MCF 10A (cell line): ENCODE measurements at regions not wholly inside any gene's neighbourhood (a gene's known extent, or its start where the extent isn't known, plus 50 kb on each side); places are given as distances from the start of the nearest gene placed in this dataset.

Experiments
- BruUV-seq: library from RNA; stranded (reverse); fragments of 400-500 nt; replicated peaks from 2 replicates; lab custom pipeline; 2021; lab: Mats Ljungman, UMichigan
- CTCF ChIA-PET: fragments of 300-600 bp; sonication (Branson Sonifier 250); formaldehyde crosslinking; extraction: SDS; loops from one replicate; lab custom pipeline; 2021; ENCODE audit warnings: antibody characterized with exemption, inconsistent platforms; lab: Yijun Ruan, JAX
- POLR2A ChIA-PET: fragments of 300-600, 350-650 bp; sonication (Branson Sonifier 250); formaldehyde crosslinking; extraction: SDS; loops from one replicate; lab custom pipeline; 2020; ENCODE audit warnings: antibody characterized with exemption, inconsistent platforms; lab: Yijun Ruan, JAX
- DNase-seq: peaks from one replicate; pipeline ENCODE4 v3.0.0-alpha.2; 2018; ENCODE audit not compliant: unreplicated experiment
- H3K27ac Mint-ChIP-seq: one replicate; pipeline ENCODE4 v1.8.0; 2022; ENCODE audit warnings: mild to moderate bottlenecking, low read depth, mixed read lengths; ENCODE audit not compliant: unreplicated experiment
- H3K27me3 Mint-ChIP-seq: one replicate; pipeline ENCODE4 v1.8.0; 2022; ENCODE audit warnings: mixed read lengths; ENCODE audit not compliant: insufficient read depth, unreplicated experiment
- H3K36me3 Mint-ChIP-seq: one replicate; pipeline ENCODE4 v1.8.0; 2022; ENCODE audit warnings: mild to moderate bottlenecking, moderate library complexity, mixed read lengths; ENCODE audit not compliant: insufficient read depth, unreplicated experiment
- H3K4me1 Mint-ChIP-seq: one replicate; pipeline ENCODE4 v1.8.0; 2022; ENCODE audit warnings: mixed read lengths; ENCODE audit not compliant: insufficient read depth, unreplicated experiment
- H3K4me3 Mint-ChIP-seq: one replicate; pipeline ENCODE4 v1.8.0; 2022; ENCODE audit warnings: mild to moderate bottlenecking, moderate library complexity, mixed read lengths; ENCODE audit not compliant: unreplicated experiment
- H3K9me3 Mint-ChIP-seq: one replicate; pipeline ENCODE4 v1.8.0; 2022; ENCODE audit warnings: mixed read lengths; ENCODE audit not compliant: unreplicated experiment
- intact Hi-C: fragments of 100-400 bp; cut with micrococcal nuclease; formaldehyde crosslinking; loops from 2 replicates; pipeline ENCODE4 v1.14.1; 2022
- TF ChIP-seq, protein P1 (sequence below): fragments of 200-600 bp; IDR thresholded peaks from one replicate; pipeline ENCODE4 v1.8.0; 2022; ENCODE audit warnings: antibody characterized with exemption, mild to moderate bottlenecking; ENCODE audit not compliant: unreplicated experiment

DNA sequence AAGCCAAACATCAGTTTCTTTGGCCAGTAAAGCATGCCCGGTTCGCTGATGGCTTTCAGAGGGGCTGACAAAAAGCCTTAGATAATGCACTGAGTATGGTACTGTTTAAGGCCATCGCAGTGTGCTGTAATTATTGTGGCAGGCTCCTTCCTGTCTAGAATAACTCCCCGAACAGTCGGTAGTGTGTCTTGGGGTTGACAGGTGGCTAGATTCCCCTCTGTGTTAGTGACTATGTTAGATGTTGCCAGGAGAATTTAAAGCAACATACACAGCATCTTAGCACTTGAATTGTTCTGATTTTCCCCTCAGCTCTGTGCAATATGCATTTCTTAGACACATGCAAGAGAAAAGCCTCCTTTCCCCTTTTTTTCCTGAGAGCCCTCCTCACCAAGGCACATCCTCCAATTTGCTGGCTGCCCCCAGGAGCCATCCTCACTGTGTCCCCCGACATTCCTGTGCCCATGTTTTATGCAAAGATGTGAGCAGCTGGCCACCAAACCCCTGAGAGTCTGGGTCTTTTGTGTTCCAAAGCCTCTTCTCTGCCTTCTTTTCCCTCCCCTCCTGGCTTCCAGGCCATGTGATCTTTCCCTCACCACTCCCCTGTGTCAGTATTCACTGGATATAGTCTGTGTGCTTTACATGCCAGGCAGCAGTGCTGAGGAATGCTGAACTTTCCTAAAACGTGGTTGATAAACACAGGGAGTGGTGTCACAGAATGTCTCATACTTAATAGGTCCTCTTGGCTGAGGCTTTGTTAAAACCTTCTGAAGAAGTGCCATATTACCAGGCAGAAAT is 331.5 kb downstream of the HRH4 start:
- CTCF ChIA-PET: no interaction called here
- Mint-ChIP-seq H3K4me1 (no peaks in the 10 kb centered on the region), H3K27me3 (no peaks in the 10 kb centered on the region), H3K27ac (no peak overlapping the region), H3K4me3 (no peak overlapping the region), H3K36me3 (no peaks in the 10 kb centered on the region), H3K9me3 (peaks cover 20% of the 10 kb centered on the region)
- TF ChIP-seq, protein P1, sequence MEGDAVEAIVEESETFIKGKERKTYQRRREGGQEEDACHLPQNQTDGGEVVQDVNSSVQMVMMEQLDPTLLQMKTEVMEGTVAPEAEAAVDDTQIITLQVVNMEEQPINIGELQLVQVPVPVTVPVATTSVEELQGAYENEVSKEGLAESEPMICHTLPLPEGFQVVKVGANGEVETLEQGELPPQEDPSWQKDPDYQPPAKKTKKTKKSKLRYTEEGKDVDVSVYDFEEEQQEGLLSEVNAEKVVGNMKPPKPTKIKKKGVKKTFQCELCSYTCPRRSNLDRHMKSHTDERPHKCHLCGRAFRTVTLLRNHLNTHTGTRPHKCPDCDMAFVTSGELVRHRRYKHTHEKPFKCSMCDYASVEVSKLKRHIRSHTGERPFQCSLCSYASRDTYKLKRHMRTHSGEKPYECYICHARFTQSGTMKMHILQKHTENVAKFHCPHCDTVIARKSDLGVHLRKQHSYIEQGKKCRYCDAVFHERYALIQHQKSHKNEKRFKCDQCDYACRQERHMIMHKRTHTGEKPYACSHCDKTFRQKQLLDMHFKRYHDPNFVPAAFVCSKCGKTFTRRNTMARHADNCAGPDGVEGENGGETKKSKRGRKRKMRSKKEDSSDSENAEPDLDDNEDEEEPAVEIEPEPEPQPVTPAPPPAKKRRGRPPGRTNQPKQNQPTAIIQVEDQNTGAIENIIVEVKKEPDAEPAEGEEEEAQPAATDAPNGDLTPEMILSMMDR: no peak
- intact Hi-C loops: no loop called here
- no peak for DNase-seq
- no TSS peak for BruUV-seq
- POLR2A ChIA-PET: no interaction called here

DNA sequence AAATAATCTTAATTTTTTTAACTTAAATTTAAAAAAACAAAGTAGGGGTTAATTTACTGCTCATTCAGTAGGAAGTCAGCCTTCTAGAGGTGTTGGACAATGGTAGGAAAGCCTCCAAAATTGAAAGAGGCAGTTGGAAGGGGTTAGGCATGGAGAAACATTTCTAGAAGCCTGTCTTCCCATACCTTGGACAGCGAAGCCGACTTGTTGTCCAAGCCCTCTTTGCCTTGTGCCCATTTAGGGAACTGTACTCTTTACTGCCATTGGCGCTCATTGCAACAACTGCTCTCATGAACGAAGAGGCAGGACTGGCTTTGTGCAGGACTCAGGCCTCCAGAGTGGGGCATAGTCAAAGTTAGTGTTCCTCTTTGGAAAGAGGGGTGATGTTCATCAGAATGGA is 333.3 kb downstream of the HRH4 start:
- H3K27ac Mint-ChIP-seq: no peak overlapping the region
- no peaks in the 10 kb centered on the region for H3K27me3 Mint-ChIP-seq
- TF ChIP-seq, protein P1: no peak
- H3K4me3 Mint-ChIP-seq: no peak overlapping the region
- H3K36me3 Mint-ChIP-seq: no peaks in the 10 kb centered on the region
- intact Hi-C loops: no loop called here
- ChIA-PET POLR2A (no interaction called here), CTCF (no interaction called here)
- no peaks in the 10 kb centered on the region for H3K4me1 Mint-ChIP-seq
- peaks cover 14% of the 10 kb centered on the region for H3K9me3 Mint-ChIP-seq
- BruUV-seq: no TSS peak
- no peak for DNase-seq

DNA sequence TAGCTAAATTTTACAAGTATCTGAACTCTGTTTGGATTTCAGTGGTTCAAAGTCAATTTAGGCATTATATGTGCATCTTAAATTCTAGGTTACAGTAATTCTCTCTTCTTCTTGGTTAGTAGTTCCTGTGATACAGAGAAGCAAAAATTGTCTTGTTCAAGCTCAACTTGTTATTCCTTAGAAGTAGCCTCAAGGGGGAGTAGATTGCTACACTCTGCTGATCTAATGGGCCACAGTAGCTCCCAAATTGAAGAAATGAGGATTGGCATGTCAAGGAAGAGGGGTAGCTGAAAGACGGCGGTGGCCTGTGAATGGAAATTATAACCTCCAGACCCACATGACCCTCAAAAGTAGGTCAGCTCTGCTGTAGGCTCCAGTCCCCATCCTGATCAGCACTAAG is 334.7 kb downstream of the HRH4 start:
- ChIA-PET POLR2A (no interaction called here), CTCF (interaction anchor here (0.6 to 0.8 kb wide), 2 partner anchors 8 to 12 kb away, joined by 3 to 4 read pairs; no protein-coding TSS in a partner anchor)
- BruUV-seq: no TSS peak
- TF ChIP-seq, protein P1: no peak
- DNase-seq: no peak
- Mint-ChIP-seq H3K4me3 (no peak overlapping the region), H3K9me3 (peaks cover 24% of the 10 kb centered on the region), H3K27me3 (no peaks in the 10 kb centered on the region), H3K36me3 (no peaks in the 10 kb centered on the region), H3K27ac (no peak overlapping the region), H3K4me1 (no peaks in the 10 kb centered on the region)
- intact Hi-C loops: no loop called here

DNA sequence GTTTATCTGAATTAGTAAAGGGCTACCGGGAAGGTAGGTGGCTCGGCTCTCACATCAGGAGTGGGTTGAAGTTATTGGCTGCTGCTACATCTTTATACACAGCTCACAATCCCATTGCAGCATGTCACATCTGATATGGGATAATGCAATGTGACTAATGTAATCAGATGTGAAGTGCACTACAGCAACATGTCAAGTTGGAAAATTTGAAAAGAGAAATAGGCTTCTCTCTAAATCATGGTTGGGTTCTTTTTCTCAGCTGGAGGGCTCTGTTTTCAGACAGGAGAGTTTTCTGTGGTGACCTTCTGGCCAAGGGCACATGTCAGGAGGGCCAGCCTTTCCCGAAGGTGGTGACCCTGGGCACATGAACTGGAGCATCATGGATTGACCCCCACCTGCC is 337.5 kb downstream of the HRH4 start:
- TF ChIP-seq, protein P1: no peak
- no peaks in the 10 kb centered on the region for H3K4me1 Mint-ChIP-seq
- H3K36me3 Mint-ChIP-seq: no peaks in the 10 kb centered on the region
- BruUV-seq: no TSS peak
- intact Hi-C loops: no loop called here
- H3K27ac Mint-ChIP-seq: no peak overlapping the region
- POLR2A ChIA-PET: no interaction called here
- DNase-seq: no peak
- H3K4me3 Mint-ChIP-seq: no peak overlapping the region
- CTCF ChIA-PET: no interaction called here
- peaks cover 17% of the 10 kb centered on the region for H3K9me3 Mint-ChIP-seq
- no peaks in the 10 kb centered on the region for H3K27me3 Mint-ChIP-seq
